Erythroblast (primary cell): ENCODE measurements at regions not wholly inside any gene's neighbourhood (a gene's known extent, or its start where the extent isn't known, plus 50 kb on each side); places are given as distances from the start of the nearest gene placed in this dataset.

Experiments
- GATA1 ChIP-seq: IDR thresholded peaks from 2 replicates; pipeline ENCODE4 v1.6.1; 2011; ENCODE audit warnings: low read depth, mild to moderate bottlenecking, control low read depth, low read length, moderate library complexity
- POLR2A ChIP-seq: IDR thresholded peaks from 2 replicates; pipeline ENCODE4 v1.6.1; 2011; ENCODE audit warnings: mild to moderate bottlenecking, low read length

DNA sequence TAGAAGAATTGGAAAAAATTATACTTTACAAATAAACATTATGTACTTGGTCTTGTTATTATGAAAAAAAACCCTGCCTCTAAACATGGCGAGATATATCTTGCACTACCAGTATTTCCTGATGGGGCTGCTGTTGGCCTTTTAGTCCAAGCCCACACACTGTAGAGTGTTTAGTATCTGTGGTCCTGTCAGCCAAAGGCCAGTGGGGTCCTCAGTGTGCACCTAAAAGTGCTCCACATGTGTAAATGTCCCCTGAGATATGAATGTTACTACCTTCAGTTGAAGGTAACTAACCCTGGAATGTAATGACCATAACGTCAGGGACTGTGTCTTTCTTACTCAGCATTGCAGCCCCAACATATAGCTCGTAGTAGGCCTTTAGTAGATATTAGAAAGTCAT lies 71.1 kb upstream of the HK2 start:
- TF ChIP-seq POLR2A, result no peak
- TF ChIP-seq GATA1, result no peak
